Kidney epithelial cell (primary cell): ENCODE measurements at regions not wholly inside any gene's neighbourhood (a gene's known extent, or its start where the extent isn't known, plus 50 kb on each side); places are given as distances from the start of the nearest gene placed in this dataset.

ENCODE experiments used
- DNase-seq: peaks from one replicate; pipeline ENCODE4 v3.0.0-alpha.2; 2010; ENCODE audit warnings: low read depth
- H3K27me3 ChIP-seq: 2 replicates; pipeline ENCODE4 v1.6.0; 2011; ENCODE audit warnings: low read length; ENCODE audit not compliant: control insufficient read depth, insufficient read depth
- H3K36me3 ChIP-seq: 2 replicates; pipeline ENCODE4 v1.5.1; 2011; ENCODE audit warnings: low read length; ENCODE audit not compliant: control insufficient read depth, insufficient read depth
- H3K4me3 ChIP-seq: 2 replicates; pipeline ENCODE4 v1.5.1; 2011; ENCODE audit warnings: low read depth, mild to moderate bottlenecking, control low read depth, low read length
- CTCF ChIP-seq: IDR thresholded peaks from 2 replicates; pipeline ENCODE4 v1.5.1; 2011; ENCODE audit warnings: mild to moderate bottlenecking, moderate library complexity, low read length, control low read depth, inconsistent platforms; ENCODE audit not compliant: insufficient read depth, poor library complexity, severe bottlenecking

GRCh38 chr11:8331767-8332166 is 68.1 kb upstream of the LMO1 start:
- TF ChIP-seq CTCF = no peak
- Histone ChIP-seq H3K27me3 (no peaks in the 10 kb centered on the region), H3K4me3 (no peak overlapping the region), H3K36me3 (no peaks in the 10 kb centered on the region)
- DNase-seq = no peak

DNA sequence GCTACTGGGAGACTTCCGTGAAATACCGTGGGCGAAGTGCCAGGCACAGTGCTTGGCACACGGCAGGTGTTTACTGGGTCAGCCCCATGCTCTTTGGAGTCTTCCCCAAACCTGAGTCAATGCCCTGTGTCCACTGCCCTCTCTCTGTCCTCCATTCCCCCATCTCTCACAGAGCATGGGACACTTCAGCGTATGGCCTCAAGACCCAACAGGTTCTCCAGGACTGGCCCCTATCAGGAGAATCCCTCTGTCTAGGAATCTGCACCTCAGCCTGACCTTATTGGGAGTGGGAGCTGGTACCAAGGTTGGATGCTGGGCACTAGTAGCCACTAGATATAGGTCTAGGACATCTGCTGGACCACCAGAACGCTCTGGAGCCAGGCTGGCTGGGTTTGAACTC is 67.2 kb upstream of the LMO1 start:
- no peak for TF ChIP-seq CTCF
- Histone ChIP-seq H3K4me3 (no peak overlapping the region), H3K27me3 (no peaks in the 10 kb centered on the region), H3K36me3 (no peaks in the 10 kb centered on the region)
- no peak for DNase-seq

- no peak for TF ChIP-seq CTCF
- Histone ChIP-seq H3K36me3 (no peaks in the 10 kb centered on the region), H3K4me3 (no peak overlapping the region), H3K27me3 (no peaks in the 10 kb centered on the region)
- no peak for DNase-seq
These were observed 66.7 kb upstream of the LMO1 start for GRCh38 chr11:8330404-8330803.

- Histone ChIP-seq H3K36me3 (no peaks in the 10 kb centered on the region), H3K27me3 (no peaks in the 10 kb centered on the region), H3K4me3 (no peak overlapping the region)
- TF ChIP-seq CTCF = no peak
- no peak for DNase-seq
These were observed 66.2 kb upstream of the LMO1 start for GRCh38 chr11:8329847-8330361.

- no peak for TF ChIP-seq CTCF
These were observed 65.7 kb upstream of the LMO1 start for GRCh38 chr11:8329336-8329735.

DNA sequence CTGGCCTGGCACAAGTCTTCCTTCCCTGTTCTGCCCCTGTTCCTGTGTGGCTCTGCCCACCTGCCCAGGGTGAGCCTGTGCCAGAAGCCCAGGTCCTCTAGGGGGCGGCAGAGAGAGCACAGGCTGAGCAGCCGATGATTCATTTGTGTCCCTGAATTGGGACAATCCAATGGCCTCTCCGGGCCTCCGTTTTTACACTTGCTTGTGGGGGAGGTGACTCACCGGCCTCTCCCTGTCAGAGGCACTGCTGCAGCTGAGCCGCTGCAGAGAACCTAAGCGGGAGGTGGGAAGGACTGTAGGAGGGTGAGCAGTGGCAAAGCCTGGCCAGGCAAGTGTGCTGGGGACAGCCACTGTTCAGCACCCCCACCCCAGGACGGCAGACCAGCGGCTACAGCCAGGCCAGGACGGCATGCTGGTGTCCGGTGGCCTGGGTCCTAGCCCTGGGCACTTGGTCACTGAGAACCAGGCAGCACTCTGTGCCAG is 65.2 kb upstream of the LMO1 start:
- no peak overlapping the region for H3K4me3 ChIP-seq
- no peaks in the 10 kb centered on the region for H3K36me3 ChIP-seq
- DNase-seq = peak; percentile 84
- TF ChIP-seq CTCF = peak; percentile 97
- H3K27me3 ChIP-seq = no peaks in the 10 kb centered on the region

More at GRCh38 chr11:8329336-8329735, 65.7 kb upstream of the LMO1 start:
- Histone ChIP-seq H3K27me3 (no peaks in the 10 kb centered on the region), H3K36me3 (no peaks in the 10 kb centered on the region), H3K4me3 (no peak overlapping the region)
- DNase-seq = no peak
